SK-N-SH treated with all-trans-retinoic acid at 6 μM for 48 hours (cell line): ENCODE measurements at regions not wholly inside any gene's neighbourhood (a gene's known extent, or its start where the extent isn't known, plus 50 kb on each side); places are given as distances from the start of the nearest gene placed in this dataset.

Experiments used
- PPARA ChIP-seq: fragments of 250-450 bp; sonication (Bioruptor Pico); IDR thresholded peaks from 2 replicates; pipeline ENCODE4 v1.5.0; 2020; ENCODE audit warnings: mild to moderate bottlenecking, borderline replicate concordance
- ZNF8 ChIP-seq: fragments of 450-650 bp; formaldehyde crosslinking; IDR thresholded peaks from 2 replicates; pipeline ENCODE4 v1.5.0; 2020; ENCODE audit warnings: mild to moderate bottlenecking, moderate library complexity

GRCh38 chr14:83162361-83162929 lies 1628.8 kb upstream of the SEL1L start:
- TF ChIP-seq PPARA (CRISPR knock-in tag) (no peak), ZNF8 (CRISPR knock-in tag) (no peak)
